ENCODE measurements at regions not wholly inside any gene's neighbourhood (a gene's known extent, or its start where the extent isn't known, plus 50 kb on each side); places are given as distances from the start of the nearest gene placed in this dataset.
"Not testable (repeated sequence)": the region's sequence is repeated elsewhere in the genome, so short reads cannot be mapped to it uniquely, and the experiment has no call there.

DNA sequence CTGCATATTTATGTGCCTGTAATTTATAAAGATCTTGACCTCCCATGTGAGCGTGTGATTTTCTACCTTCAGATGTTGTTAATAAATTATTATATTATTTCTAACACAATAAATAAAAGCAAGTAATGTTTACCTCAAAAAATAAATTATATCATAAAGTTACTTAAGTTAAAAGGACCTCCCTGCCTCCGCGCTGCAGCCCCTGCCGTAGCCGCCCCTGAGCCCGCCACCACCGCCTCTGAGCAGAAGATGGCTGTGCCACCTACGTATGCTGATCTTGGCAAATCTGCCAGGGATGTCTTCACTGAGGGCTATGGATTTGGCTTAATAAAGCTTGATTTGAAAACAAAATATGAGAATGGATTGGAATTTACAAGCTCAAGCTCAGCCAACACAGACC is 119.6 kb upstream of the BRWD3 start:
- no peak for DNase-seq (ENCODE audit: low spot score)

DNA sequence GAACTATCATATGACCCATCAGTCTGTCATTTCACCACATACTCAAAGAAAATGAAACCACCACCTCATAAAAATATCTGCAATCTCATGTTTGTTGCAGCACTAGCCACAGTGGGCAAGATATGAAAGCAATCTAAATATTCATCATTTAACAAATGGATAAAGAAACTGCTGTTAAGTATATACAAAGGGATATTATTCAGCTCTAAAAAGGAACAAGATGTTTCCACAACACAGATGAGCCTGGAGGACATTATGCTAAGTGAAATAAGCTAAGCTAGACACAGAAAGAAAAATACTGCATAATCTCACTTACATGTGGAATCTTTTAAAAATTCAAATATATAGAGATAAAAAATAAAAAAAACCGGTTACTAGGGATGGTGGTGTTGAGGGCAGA is 108.2 kb upstream of the BRWD3 start:
- no peak for DNase-seq (ENCODE audit: low spot score)

DNA sequence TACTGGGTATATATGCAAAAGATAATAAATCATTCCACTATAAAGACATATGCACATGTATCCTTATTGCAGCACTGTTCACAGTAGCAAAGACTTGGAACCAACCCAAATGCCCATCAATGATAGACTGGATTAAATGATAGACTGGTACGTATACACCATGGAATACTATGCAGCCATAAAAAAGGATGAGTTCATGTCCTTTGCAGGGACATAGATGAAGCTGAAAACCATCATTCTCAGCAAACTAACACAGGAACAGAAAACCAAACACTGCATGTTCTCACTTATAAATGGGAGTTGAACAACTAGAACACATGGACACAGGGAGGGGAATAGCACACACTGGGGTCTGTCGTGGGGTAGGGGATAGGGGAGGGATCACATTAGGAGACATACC is 102.7 kb upstream of the BRWD3 start:
- DNase-seq (ENCODE audit: low spot score): not testable (repeated sequence)

GRCh38 chrX:80879916-80880315 is 70.2 kb upstream of the BRWD3 start:
- DNase-seq (ENCODE audit: low spot score): peak; percentile 26

DNA sequence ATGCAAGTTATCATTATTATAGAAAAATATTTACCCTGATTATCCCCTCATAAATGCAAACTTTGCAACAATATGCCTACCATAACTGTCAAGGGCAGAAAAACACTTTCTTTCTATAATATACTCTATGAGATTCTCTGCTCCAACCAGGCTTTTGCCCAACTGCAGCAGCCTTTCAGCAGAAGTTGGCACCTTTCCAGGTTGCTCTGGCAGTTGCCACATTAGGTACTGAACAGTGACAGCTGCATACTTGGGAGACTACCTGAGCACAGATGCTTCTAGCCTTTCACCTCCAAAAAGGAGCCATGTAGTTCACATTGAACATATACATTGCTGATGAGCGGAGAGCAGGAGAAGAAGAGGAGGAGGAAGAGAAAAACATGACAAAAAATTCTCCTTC is 69.5 kb upstream of the BRWD3 start:
- DNase-seq (ENCODE audit: low spot score): peak; percentile 4

DNA sequence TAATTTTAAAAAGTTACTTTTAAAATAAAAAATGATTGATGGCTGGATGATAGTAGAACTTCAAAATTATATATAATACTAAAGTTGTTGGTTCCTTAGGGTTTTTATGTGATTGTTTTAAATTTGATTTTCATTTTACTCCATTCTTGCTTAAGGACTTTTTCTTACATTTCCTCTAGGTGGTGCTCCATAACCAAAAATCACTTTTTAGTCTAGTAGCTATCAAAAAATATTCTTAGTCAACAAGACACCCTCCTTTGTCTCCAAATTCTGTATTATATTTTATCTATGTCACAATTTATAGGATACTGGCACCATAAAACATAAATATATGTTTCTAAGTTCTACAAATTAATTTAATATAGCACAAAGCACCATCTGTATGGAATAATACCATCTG is 67.2 kb upstream of the BRWD3 start:
- DNase-seq (ENCODE audit: low spot score): peak; percentile 12

All from H4 (cell line).